Ishikawa (cell line): ENCODE measurements at regions not wholly inside any gene's neighbourhood (a gene's known extent, or its start where the extent isn't known, plus 50 kb on each side); places are given as distances from the start of the nearest gene placed in this dataset.

ENCODE experiments used
- CEBPB ChIP-seq: IDR thresholded peaks from 2 replicates; pipeline ENCODE4 v1.6.1; 2012
- CREB1 ChIP-seq: IDR thresholded peaks from 2 replicates; pipeline ENCODE4 v1.6.1; 2012; ENCODE audit warnings: low read depth
- NFIC ChIP-seq: IDR thresholded peaks from 2 replicates; pipeline ENCODE4 v1.6.1; 2012
- RAD21 ChIP-seq: IDR thresholded peaks from 2 replicates; pipeline ENCODE4 v1.6.1; 2012; ENCODE audit warnings: low read depth
- REST ChIP-seq: IDR thresholded peaks from 2 replicates; pipeline ENCODE4 v1.6.1; 2012; ENCODE audit warnings: low read depth, mild to moderate bottlenecking
- TAF1 ChIP-seq: IDR thresholded peaks from 2 replicates; pipeline ENCODE4 v1.6.1; 2012; ENCODE audit warnings: low read depth, mild to moderate bottlenecking
- USF1 ChIP-seq: IDR thresholded peaks from 2 replicates; pipeline ENCODE4 v1.6.1; 2012
- YY1 ChIP-seq: IDR thresholded peaks from 2 replicates; pipeline ENCODE4 v1.6.1; 2012; ENCODE audit warnings: low read depth

- no peak for TF ChIP-seq TAF1
- no peak for TF ChIP-seq CEBPB
- TF ChIP-seq YY1: no peak
- TF ChIP-seq RAD21: no peak
- no peak for TF ChIP-seq REST
- no peak for TF ChIP-seq NFIC
- TF ChIP-seq USF1: no peak
- no peak for TF ChIP-seq CREB1
These were observed 135.3 kb upstream of the BEND6 start for GRCh38 chr6:56819604-56820003.
